ENCODE measurements at regions not wholly inside any gene's neighbourhood (a gene's known extent, or its start where the extent isn't known, plus 50 kb on each side); places are given as distances from the start of the nearest gene placed in this dataset.

DNA sequence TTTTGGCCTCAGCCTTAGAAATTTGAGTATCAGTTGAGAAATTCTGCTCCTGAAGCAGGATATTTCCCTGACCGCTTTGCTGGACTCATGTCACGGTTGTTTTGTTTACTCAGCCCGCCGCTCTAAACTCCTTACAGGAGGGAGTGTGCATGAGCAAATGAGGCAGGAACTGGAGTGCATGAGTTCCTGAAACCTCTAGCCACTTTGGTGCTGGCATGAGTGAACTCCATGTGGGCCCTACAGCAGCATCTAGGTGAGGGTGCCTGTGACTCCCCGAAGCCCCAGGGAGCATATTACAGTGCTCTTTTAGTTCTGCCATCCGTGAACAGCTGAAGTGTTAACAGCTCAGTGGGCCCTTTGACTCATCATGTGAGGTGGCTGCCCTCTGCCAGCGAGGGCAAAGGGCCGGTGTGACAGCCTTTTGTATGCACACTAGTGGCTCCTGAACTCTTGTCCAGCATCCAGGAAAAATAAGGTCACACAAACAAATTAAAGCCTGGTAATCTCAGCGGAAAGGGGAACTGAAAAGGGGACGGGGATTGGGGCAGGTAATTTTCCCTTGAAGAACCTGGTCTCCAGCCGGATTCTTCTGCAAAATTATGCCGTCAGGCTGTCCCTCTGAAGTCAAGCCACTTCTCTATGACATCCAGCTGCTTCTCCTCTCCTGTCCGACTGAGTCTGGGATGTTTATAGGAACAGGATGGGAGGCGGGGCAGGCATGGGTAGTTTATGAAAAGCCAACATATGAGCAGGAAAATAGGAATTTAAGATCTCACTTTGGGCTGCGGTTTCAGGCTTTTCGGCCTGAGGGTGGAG lies 1668.7 kb downstream of the SUCLG1 start:
- TF ChIP-seq, protein P1, sequence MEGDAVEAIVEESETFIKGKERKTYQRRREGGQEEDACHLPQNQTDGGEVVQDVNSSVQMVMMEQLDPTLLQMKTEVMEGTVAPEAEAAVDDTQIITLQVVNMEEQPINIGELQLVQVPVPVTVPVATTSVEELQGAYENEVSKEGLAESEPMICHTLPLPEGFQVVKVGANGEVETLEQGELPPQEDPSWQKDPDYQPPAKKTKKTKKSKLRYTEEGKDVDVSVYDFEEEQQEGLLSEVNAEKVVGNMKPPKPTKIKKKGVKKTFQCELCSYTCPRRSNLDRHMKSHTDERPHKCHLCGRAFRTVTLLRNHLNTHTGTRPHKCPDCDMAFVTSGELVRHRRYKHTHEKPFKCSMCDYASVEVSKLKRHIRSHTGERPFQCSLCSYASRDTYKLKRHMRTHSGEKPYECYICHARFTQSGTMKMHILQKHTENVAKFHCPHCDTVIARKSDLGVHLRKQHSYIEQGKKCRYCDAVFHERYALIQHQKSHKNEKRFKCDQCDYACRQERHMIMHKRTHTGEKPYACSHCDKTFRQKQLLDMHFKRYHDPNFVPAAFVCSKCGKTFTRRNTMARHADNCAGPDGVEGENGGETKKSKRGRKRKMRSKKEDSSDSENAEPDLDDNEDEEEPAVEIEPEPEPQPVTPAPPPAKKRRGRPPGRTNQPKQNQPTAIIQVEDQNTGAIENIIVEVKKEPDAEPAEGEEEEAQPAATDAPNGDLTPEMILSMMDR (IDR thresholded peaks at IDR 0.05; ENCODE audit: low read depth, low read length) = no peak
- DNase-seq (ENCODE audit: low read depth, low spot score) = peak; percentile 6

DNA sequence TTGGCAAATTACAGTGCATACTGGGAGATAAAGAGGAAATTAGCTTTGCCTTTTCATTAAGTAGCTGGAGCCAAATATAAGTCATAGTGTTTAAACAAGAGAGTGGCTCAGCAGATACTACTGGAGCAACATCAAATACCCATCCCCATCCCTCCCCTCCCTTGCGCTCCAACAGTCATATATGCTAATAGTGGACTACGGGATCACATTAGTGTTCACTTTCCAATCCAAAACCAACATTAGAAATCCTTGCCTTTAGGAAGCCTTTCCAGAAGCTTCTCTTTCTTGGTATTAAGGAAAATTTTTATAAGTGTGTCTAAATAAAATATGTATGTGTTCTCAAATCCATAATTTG lies 1669.3 kb downstream of the SUCLG1 start:
- in situ Hi-C loops (cut with HindIII; ENCODE audit: low sequenced_read_pairs) = no loop called here
- TF ChIP-seq, protein P1 (IDR thresholded peaks at IDR 0.05; ENCODE audit: low read depth, low read length) = no peak
- no peak overlapping the region for H3K4me3 ChIP-seq (ENCODE audit: low read depth, low read length)
- no peak for DNase-seq (ENCODE audit: low read depth, low spot score)

More for the DNA sequence above, 1668.7 kb downstream of the SUCLG1 start:
- H3K4me3 ChIP-seq (ENCODE audit: low read depth, low read length) = no peak overlapping the region
- in situ Hi-C loops (cut with HindIII; ENCODE audit: low sequenced_read_pairs) = no loop called here

DNA sequence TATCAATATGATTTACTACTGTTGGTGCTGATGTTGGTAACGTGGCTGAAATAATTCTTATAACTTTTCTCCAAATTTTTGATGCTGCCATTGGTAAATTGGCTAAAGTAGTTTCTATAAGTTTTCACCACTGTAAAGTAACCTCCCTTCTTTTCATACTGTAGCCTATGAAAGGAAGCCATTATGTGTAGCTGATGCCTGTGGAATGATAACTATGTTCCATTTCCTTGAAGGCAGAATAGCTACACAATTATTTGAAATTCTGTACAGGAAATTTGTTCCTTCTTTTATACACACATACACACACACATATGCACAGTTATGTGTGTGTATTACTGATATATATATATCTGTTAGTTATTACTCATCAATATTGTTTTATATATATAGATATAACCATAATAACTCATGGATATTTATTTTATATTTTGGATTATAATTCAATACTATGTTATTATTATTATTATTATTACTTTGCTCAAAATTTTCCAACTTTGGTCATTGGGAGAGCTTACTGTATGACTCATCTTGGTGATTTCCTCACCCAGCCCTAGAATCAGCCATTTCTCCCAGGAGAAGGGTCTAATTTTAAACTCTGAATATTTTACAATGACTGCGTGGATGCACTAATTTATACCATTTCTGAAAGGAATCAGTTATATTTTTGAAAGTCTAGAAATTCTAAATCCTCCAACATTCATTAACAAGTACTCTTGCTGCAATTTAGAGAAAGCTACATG lies 1677.7 kb downstream of the SUCLG1 start:
- H3K4me3 ChIP-seq (ENCODE audit: low read depth, low read length) = no peak overlapping the region
- TF ChIP-seq, protein P1 (IDR thresholded peaks at IDR 0.05; ENCODE audit: low read depth, low read length) = no peak
- in situ Hi-C loops (cut with HindIII; ENCODE audit: low sequenced_read_pairs) = no loop called here
- no peak for DNase-seq (ENCODE audit: low read depth, low spot score)

DNA sequence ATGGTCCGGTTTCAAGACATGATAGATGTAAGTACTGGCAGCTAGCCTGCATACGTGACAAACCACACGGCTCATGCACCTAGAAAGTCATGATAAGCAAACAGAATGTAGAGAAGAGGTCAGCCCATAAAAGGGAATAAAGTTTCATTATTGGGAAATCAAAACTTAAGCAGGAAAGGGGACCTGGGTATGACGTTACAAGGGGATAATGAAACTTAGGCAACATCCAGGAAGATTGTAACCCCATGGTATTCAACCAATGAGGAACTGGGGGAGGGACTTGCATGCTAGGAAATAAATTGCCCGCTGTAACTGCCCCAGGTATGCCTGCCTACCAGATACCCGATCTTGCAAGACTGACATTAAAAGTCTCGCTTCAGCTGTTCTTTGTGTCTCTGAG lies 1679.0 kb downstream of the SUCLG1 start:
- H3K4me3 ChIP-seq (ENCODE audit: low read depth, low read length) = no peak overlapping the region
- DNase-seq (ENCODE audit: low read depth, low spot score) = no peak
- in situ Hi-C loops (cut with HindIII; ENCODE audit: low sequenced_read_pairs) = no loop called here
- TF ChIP-seq, protein P1 (IDR thresholded peaks at IDR 0.05; ENCODE audit: low read depth, low read length) = no peak

DNA sequence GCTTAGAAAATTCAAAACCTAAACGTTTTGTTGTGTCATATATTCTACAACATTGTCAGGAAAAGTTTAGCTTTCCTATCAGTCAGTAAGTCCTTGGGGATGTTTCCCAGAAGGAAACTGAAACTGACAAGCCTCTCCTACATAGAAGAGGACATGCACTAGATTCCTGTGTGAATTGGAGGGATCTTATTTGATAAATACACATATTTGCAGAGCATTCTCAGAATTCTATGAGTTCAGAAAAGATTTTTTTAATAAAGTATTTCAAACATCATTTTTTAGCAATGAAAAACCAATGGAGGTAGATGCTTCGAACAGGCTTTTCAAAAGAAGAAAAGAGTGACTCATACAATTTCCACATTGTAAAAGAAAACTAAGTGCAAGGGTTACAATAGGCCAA lies 1706.7 kb downstream of the SUCLG1 start:
- DNase-seq (ENCODE audit: low read depth, low spot score) = no peak
- TF ChIP-seq, protein P1 (IDR thresholded peaks at IDR 0.05; ENCODE audit: low read depth, low read length) = no peak
- in situ Hi-C loops (cut with HindIII; ENCODE audit: low sequenced_read_pairs) = no loop called here
- no peak overlapping the region for H3K4me3 ChIP-seq (ENCODE audit: low read depth, low read length)

DNA sequence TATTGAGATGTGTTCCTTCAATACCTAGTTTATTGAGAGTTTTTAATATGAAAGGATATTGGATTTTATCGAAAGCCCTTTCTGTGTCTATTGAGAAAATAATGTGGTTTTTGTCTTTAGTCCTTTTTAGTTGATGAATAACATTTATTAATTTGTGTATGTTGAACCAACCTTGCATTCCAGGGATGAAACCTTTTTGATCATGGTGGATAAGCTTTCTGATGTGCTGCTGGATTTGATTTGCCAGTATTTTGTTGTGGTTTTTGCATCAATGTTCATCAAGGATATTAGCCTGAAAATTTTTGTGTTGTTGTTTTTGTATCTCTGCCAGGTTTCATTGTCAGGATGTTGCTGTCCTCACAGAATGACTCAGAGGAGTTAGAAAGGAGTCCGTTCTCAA lies 1710.4 kb downstream of the SUCLG1 start:
- DNase-seq (ENCODE audit: low read depth, low spot score) = no peak
- H3K4me3 ChIP-seq (ENCODE audit: low read depth, low read length) = no peak overlapping the region
- in situ Hi-C loops (cut with HindIII; ENCODE audit: low sequenced_read_pairs) = no loop called here
- TF ChIP-seq, protein P1 (IDR thresholded peaks at IDR 0.05; ENCODE audit: low read depth, low read length) = no peak

Measured in astrocyte of the spinal cord (primary cell).